OCI-LY1 (cell line): ENCODE measurements at regions not wholly inside any gene's neighbourhood (a gene's known extent, or its start where the extent isn't known, plus 50 kb on each side); places are given as distances from the start of the nearest gene placed in this dataset.

Experiments
- CTCF ChIP-seq: fragments of 200-600 bp; sonication (generic), shearing (Covaris generic); IDR thresholded peaks from 2 replicates; pipeline ENCODE4 v1.5.1; 2017; ENCODE audit warnings: mild to moderate bottlenecking, antibody characterized with exemption, low read length, moderate library complexity, mixed read lengths
- EZH2 ChIP-seq: fragments of 200-600 bp; sonication (generic), shearing (Covaris generic); IDR thresholded peaks from 2 replicates; pipeline ENCODE4 v1.8.0; 2017; ENCODE audit warnings: borderline replicate concordance, mixed run types, mild to moderate bottlenecking, antibody characterized with exemption, low read length, moderate library complexity, mixed read lengths

GRCh38 chr12:123099560-123100192, 51.2 kb downstream of the PITPNM2 start:
- TF ChIP-seq CTCF (no peak), EZH2 (no peak)
